ENCODE measurements at regions not wholly inside any gene's neighbourhood (a gene's known extent, or its start where the extent isn't known, plus 50 kb on each side); places are given as distances from the start of the nearest gene placed in this dataset.

DNA sequence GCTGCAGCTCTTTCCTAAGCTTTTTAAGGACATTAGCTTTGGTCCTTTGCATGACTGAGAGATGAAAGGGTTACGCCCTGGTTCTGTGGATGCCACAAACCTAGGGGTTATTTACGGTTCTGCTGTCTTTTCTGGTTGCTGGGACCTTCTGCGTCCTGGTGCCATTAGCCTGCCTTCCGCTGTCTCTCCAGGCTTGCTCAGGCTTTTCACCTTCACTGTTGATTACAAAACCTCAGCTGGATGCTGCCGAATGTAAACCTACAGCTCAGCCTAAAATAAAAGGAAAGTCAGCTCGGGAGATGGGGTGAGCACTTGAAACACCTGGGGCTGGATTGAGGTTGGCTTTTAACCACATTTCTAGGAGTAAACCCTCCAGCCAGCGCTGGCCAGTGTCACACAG, 130.9 kb upstream of the ARHGAP28 start:
- DNase-seq (ENCODE audit: insufficient read length, low spot score) (no peak), FAIRE-seq (no peak)
- no peak for TF ChIP-seq POLR2A (IDR thresholded peaks at IDR 0.05; ENCODE audit: low read depth, low read length)

DNA sequence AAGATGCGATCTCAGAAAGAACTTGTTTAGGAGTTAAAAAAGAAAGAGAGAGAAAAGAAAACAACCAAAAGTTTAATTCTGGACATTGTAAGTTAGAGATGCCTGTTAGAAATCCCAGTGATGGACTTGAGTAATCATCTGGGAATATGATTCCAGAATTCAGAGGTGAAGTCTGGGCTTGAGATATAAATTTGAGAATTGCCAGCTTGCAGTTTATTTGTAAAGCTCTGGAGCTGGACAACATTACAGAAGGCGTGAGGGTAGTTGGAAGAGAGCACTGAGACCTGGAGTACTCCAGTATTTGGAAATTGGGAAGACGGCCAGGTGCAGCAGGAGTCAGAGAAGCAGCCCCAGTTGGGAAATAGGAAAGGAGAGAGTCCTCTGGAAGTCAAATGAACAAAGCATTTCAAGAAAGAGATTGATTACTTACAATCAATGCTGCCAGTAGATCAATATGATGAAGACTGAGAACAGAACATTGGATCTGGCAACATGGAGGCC, 128.8 kb upstream of the ARHGAP28 start:
- FAIRE-seq (no peak), DNase-seq (ENCODE audit: insufficient read length, low spot score) (no peak)
- TF ChIP-seq POLR2A (IDR thresholded peaks at IDR 0.05; ENCODE audit: low read depth, low read length), result no peak

DNA sequence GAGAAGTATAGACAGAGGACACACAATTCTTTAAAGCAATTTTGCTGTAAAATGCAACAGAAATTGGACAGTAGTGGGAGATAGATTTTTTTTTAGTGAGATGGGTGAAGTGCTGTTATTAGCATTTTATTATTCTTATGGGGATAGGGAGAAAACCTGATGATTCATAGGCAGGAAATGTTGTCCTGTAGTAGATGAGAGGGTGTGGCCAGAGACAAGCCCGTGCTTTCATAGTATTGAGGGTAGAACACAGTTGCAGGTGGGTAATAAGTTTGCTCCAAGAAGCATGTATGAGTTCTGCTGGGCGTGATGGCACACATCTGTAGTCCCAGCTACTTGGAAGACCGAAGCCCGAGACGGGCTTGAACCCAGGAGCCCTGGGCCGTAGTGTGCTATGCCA, 128.3 kb upstream of the ARHGAP28 start:
- TF ChIP-seq POLR2A (IDR thresholded peaks at IDR 0.05; ENCODE audit: low read depth, low read length), result no peak
- DNase-seq (ENCODE audit: insufficient read length, low spot score), result no peak
- FAIRE-seq, result no peak

DNA sequence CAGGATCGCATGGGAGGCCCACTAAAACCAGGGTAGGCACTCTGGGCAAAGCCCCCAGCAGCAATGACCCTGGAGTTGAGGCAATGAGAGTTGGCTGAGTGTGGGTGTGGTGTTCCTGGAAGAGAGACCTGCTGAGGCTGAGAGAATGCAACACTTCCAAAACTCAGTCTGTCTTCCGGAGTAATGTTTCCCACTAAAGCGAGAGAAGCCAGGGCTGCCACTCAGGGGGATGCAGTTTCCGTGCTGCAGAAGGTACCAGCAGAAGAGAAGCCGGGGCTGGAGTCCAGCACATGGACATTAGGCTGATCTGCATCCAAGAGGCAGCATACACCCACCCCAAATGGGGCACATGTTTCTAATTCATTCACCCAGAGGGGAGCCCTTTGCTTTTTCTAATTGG, 127.2 kb upstream of the ARHGAP28 start:
- no peak for TF ChIP-seq POLR2A (IDR thresholded peaks at IDR 0.05; ENCODE audit: low read depth, low read length)
- FAIRE-seq (no peak), DNase-seq (ENCODE audit: insufficient read length, low spot score) (no peak)

DNA sequence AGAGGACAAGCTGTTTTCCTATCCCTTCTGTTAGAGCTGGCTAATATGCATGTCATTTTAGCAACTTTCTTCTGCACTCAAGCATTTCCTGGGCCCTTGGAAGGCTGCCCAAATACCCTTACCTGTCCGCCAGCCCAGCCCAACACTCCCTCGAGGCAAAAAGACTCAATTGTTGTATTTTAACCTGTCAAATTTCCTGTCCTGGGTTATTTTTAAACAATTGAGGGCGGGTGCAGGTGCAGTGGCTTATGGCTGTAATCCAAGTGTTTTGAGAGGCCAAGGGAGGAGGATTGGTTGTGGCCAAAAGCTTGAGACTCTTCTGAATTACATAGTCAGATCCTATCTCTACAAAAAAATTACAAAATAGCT, 125.0 kb upstream of the ARHGAP28 start:
- no peak for FAIRE-seq
- no peak for TF ChIP-seq POLR2A (IDR thresholded peaks at IDR 0.05; ENCODE audit: low read depth, low read length)
- DNase-seq (ENCODE audit: insufficient read length, low spot score), result no peak

DNA sequence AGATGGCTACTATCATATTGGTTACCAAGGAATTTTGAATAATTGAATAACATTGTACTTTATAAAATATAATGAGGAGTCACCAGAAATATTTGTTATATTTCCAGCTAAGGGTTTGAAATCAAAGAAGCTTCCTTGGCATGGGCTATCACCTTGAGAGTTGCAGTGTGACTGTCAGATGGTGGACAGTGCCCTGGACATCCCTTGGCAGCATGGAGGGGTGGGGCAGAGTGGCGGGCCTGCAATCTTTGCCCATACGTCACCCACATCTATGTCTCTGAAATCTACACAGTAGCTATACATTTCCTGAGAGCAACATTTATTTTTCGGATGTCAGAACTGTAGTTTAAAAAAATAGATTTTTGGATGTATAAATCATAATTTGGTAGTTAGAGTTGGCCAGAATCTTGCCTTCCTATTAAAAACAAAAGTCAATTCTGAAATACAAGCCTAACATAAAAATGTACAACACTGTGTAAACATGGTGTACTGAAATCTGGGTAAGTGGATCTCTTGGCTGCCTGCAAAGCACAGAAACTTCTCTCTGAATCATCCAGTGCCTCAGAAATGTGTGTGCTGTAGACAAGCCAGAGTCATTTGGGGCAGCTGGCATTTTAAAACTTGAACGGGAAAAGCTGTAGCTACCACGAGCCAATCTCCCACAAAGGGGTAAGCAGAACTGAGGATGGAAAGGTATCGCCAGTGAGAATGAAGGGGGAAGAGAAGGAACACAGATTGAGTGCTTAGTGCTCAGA, 124.2 kb upstream of the ARHGAP28 start:
- DNase-seq (ENCODE audit: insufficient read length, low spot score) (no peak), FAIRE-seq (no peak)
- TF ChIP-seq POLR2A (IDR thresholded peaks at IDR 0.05; ENCODE audit: low read depth, low read length), result no peak

DNA sequence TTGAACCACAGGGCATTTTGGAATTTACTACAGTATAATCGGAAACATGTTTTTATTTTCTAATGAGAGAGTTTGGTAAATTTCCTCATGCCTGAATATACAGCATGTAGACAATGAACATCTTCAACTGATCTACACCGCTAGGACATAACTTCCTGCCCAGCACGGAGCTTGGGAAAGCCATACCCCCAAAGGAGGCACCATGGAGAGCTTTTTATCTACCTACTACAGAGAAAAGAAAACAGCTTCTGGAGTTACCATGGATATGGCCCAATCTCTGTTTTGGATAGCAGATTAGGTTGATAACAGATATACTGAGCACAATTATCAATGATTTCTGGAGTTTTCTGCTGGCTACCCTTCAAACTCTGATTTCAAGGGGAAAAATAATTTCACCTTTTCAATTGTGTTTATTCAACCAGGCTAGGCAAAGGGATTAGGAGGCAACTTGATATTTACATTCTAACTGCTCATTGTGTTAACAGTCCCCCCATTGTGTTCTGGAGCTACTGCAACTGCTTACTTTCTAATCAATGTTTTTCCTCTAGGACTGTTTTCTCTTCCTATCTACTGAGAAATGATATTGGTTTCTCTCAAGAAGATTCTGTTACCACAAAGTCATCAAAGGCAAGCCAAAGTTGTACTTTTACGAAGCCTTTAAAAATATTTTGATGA, 123.0 kb upstream of the ARHGAP28 start:
- FAIRE-seq (no peak), DNase-seq (ENCODE audit: insufficient read length, low spot score) (no peak)
- TF ChIP-seq POLR2A (IDR thresholded peaks at IDR 0.05; ENCODE audit: low read depth, low read length), result no peak

DNA sequence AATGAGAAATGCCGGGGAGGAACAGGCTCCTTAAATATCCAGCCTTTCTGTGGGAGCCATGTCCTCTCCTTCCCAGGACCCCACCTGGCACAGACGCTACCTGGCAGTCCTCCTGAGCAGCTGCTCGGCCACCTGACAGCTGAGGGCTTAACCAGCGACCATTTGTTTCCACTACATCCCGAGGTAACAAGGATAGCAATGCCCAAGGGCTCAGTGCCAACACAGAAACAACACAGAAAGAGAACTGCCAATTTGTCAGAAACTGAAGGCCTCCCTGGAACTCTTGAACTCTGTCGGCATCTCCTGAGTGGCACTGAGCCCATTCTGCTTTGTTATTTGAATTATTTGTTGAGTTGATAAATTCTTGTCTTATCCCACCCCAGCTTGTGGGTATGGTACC, 122.2 kb upstream of the ARHGAP28 start:
- no peak for TF ChIP-seq POLR2A (IDR thresholded peaks at IDR 0.05; ENCODE audit: low read depth, low read length)
- FAIRE-seq (no peak), DNase-seq (ENCODE audit: insufficient read length, low spot score) (no peak)

DNA sequence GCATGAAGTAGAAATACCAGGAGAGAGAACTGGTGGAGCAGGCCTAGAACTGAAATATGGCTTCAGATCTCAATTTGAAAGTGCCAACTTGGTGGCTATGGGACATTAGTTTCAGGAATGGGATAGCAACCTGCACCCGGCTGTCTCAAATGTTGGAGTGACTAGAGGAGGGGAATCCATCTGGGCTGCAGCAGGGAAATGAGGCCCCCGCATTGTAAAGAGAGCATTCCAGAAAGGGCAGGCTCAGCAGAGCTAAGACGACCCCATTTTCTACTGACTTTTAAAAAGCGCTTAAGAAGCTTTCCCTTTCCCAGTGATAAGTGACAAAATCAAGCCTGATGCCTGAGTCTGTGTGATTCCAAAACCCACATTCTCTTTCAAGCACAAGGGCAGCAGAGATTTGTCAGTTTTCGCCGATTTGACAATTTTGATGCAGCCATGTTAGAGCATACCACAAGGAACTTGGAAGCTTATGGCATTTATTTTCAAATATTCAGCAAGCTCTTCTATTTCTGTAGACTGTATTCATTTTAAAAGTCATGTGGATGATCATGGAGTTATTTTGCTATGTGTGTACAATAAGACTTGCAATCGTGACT, 119.8 kb upstream of the ARHGAP28 start:
- no peak for TF ChIP-seq POLR2A (IDR thresholded peaks at IDR 0.05; ENCODE audit: low read depth, low read length)
- no peak for FAIRE-seq

DNA sequence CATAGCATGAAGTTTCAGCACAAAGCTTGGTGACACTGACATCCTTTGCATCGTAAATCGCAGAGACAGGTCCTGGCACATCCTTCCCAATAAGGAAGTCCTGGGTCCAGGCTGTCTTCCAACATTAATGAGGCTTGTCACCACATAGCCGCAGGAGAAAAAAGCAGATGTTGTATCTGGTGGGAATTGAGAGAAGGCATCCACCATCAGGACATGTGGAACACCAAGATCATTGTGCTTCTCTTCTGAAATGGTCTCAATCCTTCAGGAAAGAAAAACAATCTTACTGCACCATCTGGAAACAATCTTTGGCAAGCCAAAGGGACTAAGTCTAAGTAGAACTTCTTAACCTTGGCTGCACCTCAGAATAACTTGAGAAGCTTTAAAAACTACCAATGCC, 119.0 kb upstream of the ARHGAP28 start:
- no peak for TF ChIP-seq POLR2A (IDR thresholded peaks at IDR 0.05; ENCODE audit: low read depth, low read length)
- FAIRE-seq, result no peak
- no peak for DNase-seq (ENCODE audit: insufficient read length, low spot score)

More for the DNA sequence above, 119.8 kb upstream of the ARHGAP28 start:
- DNase-seq (ENCODE audit: insufficient read length, low spot score), result no peak

DNA sequence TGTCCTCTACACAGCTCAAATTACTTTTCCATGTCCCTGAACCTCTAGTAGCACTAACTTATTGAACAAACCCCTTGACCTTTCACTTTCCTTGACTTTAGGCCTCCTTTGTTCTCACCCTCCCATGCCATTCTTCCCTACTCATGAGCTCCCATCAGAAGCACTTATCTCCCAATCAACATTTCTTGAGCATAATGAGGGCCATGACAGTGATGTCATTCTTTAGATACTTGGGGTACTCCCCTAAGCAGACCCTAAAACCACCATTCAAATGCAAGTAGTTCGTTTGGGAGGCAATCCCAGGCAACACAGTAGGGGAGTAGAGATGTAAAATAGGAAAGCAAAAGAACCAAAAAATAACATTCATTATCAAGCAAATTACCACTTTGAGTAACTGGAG, 115.9 kb upstream of the ARHGAP28 start:
- no peak for DNase-seq (ENCODE audit: insufficient read length, low spot score)
- no peak for TF ChIP-seq POLR2A (IDR thresholded peaks at IDR 0.05; ENCODE audit: low read depth, low read length)
- FAIRE-seq, result no peak

DNA sequence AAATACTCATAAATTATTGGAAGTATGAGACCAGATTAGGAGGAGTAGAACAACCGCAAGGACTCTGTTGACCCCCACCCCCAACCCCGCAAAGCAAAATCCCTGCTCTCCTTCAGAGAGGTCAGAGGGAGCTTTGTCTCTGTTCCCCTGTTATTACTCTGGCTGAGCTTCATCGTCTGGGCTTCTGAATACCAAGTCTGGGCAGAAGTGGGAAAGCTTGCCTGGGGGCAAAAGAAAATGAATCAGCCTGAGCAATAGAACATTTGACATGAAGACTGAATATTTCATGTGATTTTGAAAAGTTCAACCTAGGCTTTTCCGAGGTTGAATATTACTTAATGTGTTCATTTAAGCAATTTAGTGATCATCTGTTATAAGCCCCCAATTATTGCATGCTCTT, 114.6 kb upstream of the ARHGAP28 start:
- no peak for FAIRE-seq
- no peak for TF ChIP-seq POLR2A (IDR thresholded peaks at IDR 0.05; ENCODE audit: low read depth, low read length)
- DNase-seq (ENCODE audit: insufficient read length, low spot score), result no peak

DNA sequence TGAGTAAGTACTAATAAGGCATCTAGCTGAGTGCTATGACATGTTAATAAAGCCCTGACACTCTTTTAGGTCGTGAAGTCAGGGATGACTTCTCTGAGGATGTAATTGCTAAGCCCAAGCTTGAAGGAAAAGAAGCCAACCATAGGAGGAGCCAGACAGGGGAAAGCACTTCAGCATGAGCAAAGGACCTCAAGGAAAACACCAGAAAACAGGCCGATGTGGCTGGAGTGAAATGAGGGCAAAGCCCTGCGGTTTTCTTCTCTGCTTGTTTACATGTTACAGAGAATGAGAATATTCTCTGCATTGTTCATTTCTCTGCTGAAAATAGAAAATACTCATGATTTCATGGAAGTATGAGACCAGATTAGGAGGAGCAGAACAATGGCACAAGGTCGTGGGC, 112.5 kb upstream of the ARHGAP28 start:
- no peak for FAIRE-seq
- DNase-seq (ENCODE audit: insufficient read length, low spot score), result no peak
- TF ChIP-seq POLR2A (IDR thresholded peaks at IDR 0.05; ENCODE audit: low read depth, low read length), result no peak

DNA sequence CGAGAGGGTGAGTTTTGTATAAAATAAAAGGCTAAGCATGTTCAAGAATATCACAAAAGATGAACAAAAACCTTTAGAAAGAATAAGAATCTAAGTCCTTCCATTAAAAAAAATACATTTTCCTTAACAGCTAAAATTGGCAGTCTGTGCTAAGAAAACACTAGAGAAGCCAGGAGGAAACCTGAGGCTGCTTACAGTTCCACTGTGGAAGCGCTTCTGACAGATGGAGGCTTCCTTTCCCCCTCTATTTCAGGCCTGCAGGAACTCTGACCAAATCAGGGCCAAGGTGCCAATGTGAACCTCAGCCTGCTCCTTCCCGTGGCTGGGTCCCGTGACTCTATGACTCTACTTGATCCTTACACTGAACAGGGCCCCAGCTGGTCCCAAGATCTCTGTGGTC, 108.1 kb upstream of the ARHGAP28 start:
- TF ChIP-seq POLR2A (IDR thresholded peaks at IDR 0.05; ENCODE audit: low read depth, low read length), result no peak
- FAIRE-seq, result no peak
- no peak for DNase-seq (ENCODE audit: insufficient read length, low spot score)

DNA sequence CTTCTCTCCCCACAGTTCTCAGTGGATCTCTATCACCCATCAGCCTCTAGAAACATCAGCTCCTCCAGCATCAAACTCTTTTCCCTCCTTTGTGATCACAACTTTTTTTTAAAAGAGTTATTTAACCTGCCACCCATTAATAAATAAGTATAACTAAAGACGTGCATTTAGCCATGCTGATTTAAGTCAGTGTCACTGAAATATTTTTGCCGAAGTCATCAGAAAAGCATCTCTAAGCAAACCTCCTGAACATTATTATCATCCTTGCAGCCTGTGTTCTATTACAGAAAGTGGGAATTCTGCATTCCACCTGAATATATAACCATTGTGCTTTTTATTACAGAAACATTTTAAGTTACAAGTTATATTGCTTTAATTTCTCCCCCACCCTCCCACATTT, 106.2 kb upstream of the ARHGAP28 start:
- FAIRE-seq, result no peak
- DNase-seq (ENCODE audit: insufficient read length, low spot score), result no peak
- TF ChIP-seq POLR2A (IDR thresholded peaks at IDR 0.05; ENCODE audit: low read depth, low read length), result no peak
